ENCODE measurements at regions not wholly inside any gene's neighbourhood (a gene's known extent, or its start where the extent isn't known, plus 50 kb on each side); places are given as distances from the start of the nearest gene placed in this dataset.

DNA sequence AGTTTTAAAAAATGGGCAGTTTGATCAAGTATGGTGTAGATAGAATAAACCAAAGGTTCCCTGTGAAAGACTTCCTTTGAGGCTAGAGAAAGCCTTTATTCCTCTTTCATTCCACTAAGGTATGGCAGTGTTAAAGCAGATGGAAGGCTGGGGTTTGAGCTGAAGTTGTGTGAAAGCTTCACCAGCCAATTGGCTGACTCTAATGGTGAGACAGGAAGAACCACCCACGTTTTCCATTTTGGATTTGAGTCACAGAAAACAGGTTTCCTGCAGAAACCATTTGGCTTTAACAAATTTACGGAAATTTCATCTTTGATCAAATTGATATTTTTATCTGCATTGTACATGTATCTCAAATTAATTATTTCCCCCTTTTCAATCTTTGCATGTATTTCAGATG is 455.0 kb downstream of the PCNX1 start:
- TF ChIP-seq, protein P1, sequence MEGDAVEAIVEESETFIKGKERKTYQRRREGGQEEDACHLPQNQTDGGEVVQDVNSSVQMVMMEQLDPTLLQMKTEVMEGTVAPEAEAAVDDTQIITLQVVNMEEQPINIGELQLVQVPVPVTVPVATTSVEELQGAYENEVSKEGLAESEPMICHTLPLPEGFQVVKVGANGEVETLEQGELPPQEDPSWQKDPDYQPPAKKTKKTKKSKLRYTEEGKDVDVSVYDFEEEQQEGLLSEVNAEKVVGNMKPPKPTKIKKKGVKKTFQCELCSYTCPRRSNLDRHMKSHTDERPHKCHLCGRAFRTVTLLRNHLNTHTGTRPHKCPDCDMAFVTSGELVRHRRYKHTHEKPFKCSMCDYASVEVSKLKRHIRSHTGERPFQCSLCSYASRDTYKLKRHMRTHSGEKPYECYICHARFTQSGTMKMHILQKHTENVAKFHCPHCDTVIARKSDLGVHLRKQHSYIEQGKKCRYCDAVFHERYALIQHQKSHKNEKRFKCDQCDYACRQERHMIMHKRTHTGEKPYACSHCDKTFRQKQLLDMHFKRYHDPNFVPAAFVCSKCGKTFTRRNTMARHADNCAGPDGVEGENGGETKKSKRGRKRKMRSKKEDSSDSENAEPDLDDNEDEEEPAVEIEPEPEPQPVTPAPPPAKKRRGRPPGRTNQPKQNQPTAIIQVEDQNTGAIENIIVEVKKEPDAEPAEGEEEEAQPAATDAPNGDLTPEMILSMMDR (conservative IDR thresholded peaks at IDR 0.05; ENCODE audit: low read length), result no peak
- TF ChIP-seq EZH2phosphoT487 (IDR thresholded peaks at IDR 0.05; ENCODE audit: borderline replicate concordance, low read depth, low read length), result no peak
